K562 (cell line): ENCODE measurements at regions not wholly inside any gene's neighbourhood (a gene's known extent, or its start where the extent isn't known, plus 50 kb on each side); places are given as distances from the start of the nearest gene placed in this dataset.

Experiments used
- CC2D1A ChIP-seq: fragments of 450-650 bp; IDR thresholded peaks from 2 replicates; pipeline ENCODE4 v1.6.1; 2017; ENCODE audit warnings: mild to moderate bottlenecking
- CCAR2 ChIP-seq: fragments of 200-400 bp; formaldehyde crosslinking; IDR thresholded peaks from 2 replicates; pipeline ENCODE4 v1.6.1; 2017; ENCODE audit warnings: mild to moderate bottlenecking, low read depth, low read length
- ELF1 ChIP-seq: fragments of 200-800 bp; sonication (Bioruptor generic); IDR thresholded peaks from 2 replicates; pipeline ENCODE4 v1.6.1; 2016; ENCODE audit warnings: missing genetic modification characterization, missing compliant biosample characterization
- RBM34 ChIP-seq: fragments of 200-400 bp; formaldehyde crosslinking; IDR thresholded peaks from 2 replicates; pipeline ENCODE4 v1.6.1; 2018; ENCODE audit warnings: low read length, borderline replicate concordance; ENCODE audit not compliant: insufficient read depth
- XRCC5 ChIP-seq: fragments of 200-400 bp; formaldehyde crosslinking; IDR thresholded peaks from 2 replicates; pipeline ENCODE4 v1.6.1; 2017; ENCODE audit warnings: low read depth, mild to moderate bottlenecking, low read length
- ZKSCAN3 ChIP-seq: fragments of 250-450 bp; sonication (Bioruptor Pico); IDR thresholded peaks from 2 replicates; pipeline ENCODE4 v1.4.0; 2020
- ZNF212 ChIP-seq: fragments of 450-650 bp; formaldehyde crosslinking; IDR thresholded peaks from 2 replicates; pipeline ENCODE4 v1.4.0; 2020; ENCODE audit warnings: mild to moderate bottlenecking
- ZNF75A ChIP-seq: fragments of 450-650 bp; formaldehyde crosslinking; IDR thresholded peaks from 2 replicates; pipeline ENCODE4 v1.4.0; 2020; ENCODE audit warnings: mild to moderate bottlenecking
- TF ChIP-seq, protein P1 (sequence below), 2 experiments: fragments of 450-650 bp; formaldehyde crosslinking in 1 of 2; IDR thresholded peaks; 2 replicates each; pipeline versions ENCODE4 v1.4.0 to v1.6.1; 2014 to 2020; ENCODE audit warnings: mild to moderate bottlenecking in 2 of 2, borderline replicate concordance in 1 of 2, low read depth in 1 of 2
- TF ChIP-seq, protein P2 (sequence below): fragments of 150-350 bp; IDR thresholded peaks from 2 replicates; pipeline ENCODE4 v1.6.1; 2014; ENCODE audit warnings: low read depth, mild to moderate bottlenecking, low read length, borderline replicate concordance
- TF ChIP-seq, protein P3 (sequence below): sonication (generic); formaldehyde crosslinking; IDR thresholded peaks from 2 replicates; pipeline ENCODE4 v1.8.0; 2022; ENCODE audit warnings: mild to moderate bottlenecking, missing genetic modification reagents
- TF ChIP-seq, protein P4 (sequence below), 2 experiments: fragments of 200-800 bp in 1 of 2; sonication (Bioruptor generic) in 1 of 2; sonication (generic) in 1 of 2; formaldehyde crosslinking in 1 of 2; IDR thresholded peaks in 1 of 2; conservative IDR thresholded peaks in 1 of 2; 2 replicates each; pipeline versions ENCODE4 v1.5.0 to v1.6.1; 2016 to 2020; ENCODE audit warnings: missing compliant biosample characterization in 1 of 2, missing genetic modification characterization in 1 of 2, missing genetic modification reagents in 1 of 2

DNA sequence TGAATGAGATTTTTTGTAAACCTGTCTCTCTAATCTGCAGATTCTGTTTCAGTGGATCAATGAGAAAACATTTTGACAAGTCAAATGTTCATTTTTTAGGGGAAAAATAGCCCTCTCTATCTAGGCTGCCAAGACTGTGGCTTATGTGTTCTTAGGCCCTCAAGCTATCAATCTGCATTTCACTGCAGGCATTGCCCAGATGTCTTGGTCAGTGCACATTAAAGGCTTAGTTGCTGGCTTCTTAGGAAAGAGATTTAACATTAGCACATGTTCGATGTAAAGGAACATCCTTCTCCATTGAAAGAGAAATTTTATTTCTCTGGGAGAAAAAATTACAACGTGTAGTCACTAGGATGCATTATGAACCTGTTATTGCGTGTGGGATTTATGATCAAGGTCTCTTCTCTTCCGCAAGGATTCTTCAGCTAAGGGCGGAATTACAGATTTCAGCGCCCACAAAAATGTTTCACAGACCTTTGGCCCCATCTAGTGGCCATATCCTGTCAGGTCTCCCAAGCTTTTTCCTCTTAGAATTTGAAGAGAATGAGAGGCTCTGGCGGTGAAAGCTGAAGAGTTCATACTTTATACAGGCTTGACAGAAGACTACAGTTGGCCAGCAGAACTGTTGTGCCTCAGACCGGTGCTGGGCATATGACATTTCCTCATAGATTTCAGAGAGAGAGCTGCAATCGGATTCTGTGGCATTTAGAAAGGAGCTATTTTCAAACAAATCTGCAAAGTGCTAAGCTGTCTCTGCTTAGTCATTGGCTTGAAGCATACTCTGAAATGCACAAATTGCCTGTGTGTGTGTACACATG is 144.6 kb upstream of the NOCT start (continued):
- TF ChIP-seq, protein P1, sequence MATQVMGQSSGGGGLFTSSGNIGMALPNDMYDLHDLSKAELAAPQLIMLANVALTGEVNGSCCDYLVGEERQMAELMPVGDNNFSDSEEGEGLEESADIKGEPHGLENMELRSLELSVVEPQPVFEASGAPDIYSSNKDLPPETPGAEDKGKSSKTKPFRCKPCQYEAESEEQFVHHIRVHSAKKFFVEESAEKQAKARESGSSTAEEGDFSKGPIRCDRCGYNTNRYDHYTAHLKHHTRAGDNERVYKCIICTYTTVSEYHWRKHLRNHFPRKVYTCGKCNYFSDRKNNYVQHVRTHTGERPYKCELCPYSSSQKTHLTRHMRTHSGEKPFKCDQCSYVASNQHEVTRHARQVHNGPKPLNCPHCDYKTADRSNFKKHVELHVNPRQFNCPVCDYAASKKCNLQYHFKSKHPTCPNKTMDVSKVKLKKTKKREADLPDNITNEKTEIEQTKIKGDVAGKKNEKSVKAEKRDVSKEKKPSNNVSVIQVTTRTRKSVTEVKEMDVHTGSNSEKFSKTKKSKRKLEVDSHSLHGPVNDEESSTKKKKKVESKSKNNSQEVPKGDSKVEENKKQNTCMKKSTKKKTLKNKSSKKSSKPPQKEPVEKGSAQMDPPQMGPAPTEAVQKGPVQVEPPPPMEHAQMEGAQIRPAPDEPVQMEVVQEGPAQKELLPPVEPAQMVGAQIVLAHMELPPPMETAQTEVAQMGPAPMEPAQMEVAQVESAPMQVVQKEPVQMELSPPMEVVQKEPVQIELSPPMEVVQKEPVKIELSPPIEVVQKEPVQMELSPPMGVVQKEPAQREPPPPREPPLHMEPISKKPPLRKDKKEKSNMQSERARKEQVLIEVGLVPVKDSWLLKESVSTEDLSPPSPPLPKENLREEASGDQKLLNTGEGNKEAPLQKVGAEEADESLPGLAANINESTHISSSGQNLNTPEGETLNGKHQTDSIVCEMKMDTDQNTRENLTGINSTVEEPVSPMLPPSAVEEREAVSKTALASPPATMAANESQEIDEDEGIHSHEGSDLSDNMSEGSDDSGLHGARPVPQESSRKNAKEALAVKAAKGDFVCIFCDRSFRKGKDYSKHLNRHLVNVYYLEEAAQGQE (IDR thresholded peaks at IDR 0.05; ENCODE audit: borderline replicate concordance): peak; percentile 79
- TF ChIP-seq, protein P1 (CRISPR knock-in tag; IDR thresholded peaks at IDR 0.05; ENCODE audit: low read depth): no peak
- TF ChIP-seq CCAR2: no peak
- TF ChIP-seq ELF1 (tag): 0 out of 2 replicates have a peak, but pooled peaks have one; percentile 27
- TF ChIP-seq, protein P2, sequence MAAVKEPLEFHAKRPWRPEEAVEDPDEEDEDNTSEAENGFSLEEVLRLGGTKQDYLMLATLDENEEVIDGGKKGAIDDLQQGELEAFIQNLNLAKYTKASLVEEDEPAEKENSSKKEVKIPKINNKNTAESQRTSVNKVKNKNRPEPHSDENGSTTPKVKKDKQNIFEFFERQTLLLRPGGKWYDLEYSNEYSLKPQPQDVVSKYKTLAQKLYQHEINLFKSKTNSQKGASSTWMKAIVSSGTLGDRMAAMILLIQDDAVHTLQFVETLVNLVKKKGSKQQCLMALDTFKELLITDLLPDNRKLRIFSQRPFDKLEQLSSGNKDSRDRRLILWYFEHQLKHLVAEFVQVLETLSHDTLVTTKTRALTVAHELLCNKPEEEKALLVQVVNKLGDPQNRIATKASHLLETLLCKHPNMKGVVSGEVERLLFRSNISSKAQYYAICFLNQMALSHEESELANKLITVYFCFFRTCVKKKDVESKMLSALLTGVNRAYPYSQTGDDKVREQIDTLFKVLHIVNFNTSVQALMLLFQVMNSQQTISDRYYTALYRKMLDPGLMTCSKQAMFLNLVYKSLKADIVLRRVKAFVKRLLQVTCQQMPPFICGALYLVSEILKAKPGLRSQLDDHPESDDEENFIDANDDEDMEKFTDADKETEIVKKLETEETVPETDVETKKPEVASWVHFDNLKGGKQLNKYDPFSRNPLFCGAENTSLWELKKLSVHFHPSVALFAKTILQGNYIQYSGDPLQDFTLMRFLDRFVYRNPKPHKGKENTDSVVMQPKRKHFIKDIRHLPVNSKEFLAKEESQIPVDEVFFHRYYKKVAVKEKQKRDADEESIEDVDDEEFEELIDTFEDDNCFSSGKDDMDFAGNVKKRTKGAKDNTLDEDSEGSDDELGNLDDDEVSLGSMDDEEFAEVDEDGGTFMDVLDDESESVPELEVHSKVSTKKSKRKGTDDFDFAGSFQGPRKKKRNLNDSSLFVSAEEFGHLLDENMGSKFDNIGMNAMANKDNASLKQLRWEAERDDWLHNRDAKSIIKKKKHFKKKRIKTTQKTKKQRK: no peak
- TF ChIP-seq ZNF212 (CRISPR knock-in tag): no peak
- peak; percentile 44; the same call in 1 of the 2 replicates for TF ChIP-seq CC2D1A
- TF ChIP-seq, protein P3, sequence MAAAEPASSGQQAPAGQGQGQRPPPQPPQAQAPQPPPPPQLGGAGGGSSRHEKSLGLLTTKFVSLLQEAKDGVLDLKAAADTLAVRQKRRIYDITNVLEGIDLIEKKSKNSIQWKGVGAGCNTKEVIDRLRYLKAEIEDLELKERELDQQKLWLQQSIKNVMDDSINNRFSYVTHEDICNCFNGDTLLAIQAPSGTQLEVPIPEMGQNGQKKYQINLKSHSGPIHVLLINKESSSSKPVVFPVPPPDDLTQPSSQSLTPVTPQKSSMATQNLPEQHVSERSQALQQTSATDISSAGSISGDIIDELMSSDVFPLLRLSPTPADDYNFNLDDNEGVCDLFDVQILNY (CRISPR knock-in tag): no peak
- no peak for TF ChIP-seq XRCC5
- no peak for TF ChIP-seq RBM34
- TF ChIP-seq, protein P4, sequence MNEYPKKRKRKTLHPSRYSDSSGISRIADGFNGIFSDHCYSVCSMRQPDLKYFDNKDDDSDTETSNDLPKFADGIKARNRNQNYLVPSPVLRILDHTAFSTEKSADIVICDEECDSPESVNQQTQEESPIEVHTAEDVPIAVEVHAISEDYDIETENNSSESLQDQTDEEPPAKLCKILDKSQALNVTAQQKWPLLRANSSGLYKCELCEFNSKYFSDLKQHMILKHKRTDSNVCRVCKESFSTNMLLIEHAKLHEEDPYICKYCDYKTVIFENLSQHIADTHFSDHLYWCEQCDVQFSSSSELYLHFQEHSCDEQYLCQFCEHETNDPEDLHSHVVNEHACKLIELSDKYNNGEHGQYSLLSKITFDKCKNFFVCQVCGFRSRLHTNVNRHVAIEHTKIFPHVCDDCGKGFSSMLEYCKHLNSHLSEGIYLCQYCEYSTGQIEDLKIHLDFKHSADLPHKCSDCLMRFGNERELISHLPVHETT (CRISPR knock-in tag; conservative IDR thresholded peaks at IDR 0.05 in 1 of 2, IDR thresholded peaks at IDR 0.05 in 1 of 2): no peak
- TF ChIP-seq ZNF75A (CRISPR knock-in tag): no peak
- no peak for TF ChIP-seq ZKSCAN3
